ENCODE measurements at regions not wholly inside any gene's neighbourhood (a gene's known extent, or its start where the extent isn't known, plus 50 kb on each side); places are given as distances from the start of the nearest gene placed in this dataset.

- H3K27ac ChIP-seq, result no peak overlapping the region
- no peak for TF ChIP-seq CTCF (IDR thresholded peaks at IDR 0.05)
- no peaks in the 10 kb centered on the region for H3K36me3 ChIP-seq
- no peaks in the 10 kb centered on the region for H3K4me1 ChIP-seq
- no peaks in the 10 kb centered on the region for H3K27me3 ChIP-seq
- no peaks in the 10 kb centered on the region for H3K9me3 ChIP-seq
- H3K4me3 ChIP-seq, result no peak overlapping the region
- intact Hi-C loops (cut with DNase I; ENCODE audit: low total_unique reads), result no loop called here
- no peak for DNase-seq
Measured at GRCh38 chr3:118401887-118402286, 632.8 kb downstream of the IGSF11 start.

DNA sequence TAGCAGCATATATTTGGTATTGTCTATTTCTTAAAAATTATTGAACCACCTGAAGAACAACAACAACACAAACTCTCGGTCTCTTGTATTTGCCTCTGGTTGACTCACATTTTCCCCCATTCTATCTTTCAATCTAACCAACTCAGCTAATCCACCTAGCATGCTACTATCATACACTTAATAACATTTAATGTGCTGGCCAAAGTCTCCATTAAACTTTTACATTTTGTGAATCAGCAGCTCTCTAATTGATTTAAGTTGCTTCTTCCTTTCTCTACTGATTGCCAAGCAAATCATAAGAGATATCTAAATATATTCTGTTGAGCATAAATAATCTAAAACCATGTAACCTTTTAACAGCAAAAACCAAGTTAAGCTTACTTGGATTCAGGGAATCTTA lies 631.7 kb downstream of the IGSF11 start:
- intact Hi-C loops (cut with DNase I; ENCODE audit: low total_unique reads), result no loop called here
- no peaks in the 10 kb centered on the region for H3K36me3 ChIP-seq

GRCh38 chr3:118406562-118406961 lies 628.1 kb downstream of the IGSF11 start:
- H3K4me1 ChIP-seq, result no peaks in the 10 kb centered on the region
- intact Hi-C loops (cut with DNase I; ENCODE audit: low total_unique reads), result no loop called here
- H3K27me3 ChIP-seq, result no peaks in the 10 kb centered on the region
- no peaks in the 10 kb centered on the region for H3K36me3 ChIP-seq
- H3K4me3 ChIP-seq, result no peak overlapping the region
- DNase-seq, result no peak
- no peak overlapping the region for H3K27ac ChIP-seq
- no peak for TF ChIP-seq CTCF (IDR thresholded peaks at IDR 0.05)
- H3K9me3 ChIP-seq, result no peaks in the 10 kb centered on the region

More for the DNA sequence above, 631.7 kb downstream of the IGSF11 start:
- no peaks in the 10 kb centered on the region for H3K9me3 ChIP-seq
- no peak for TF ChIP-seq CTCF (IDR thresholded peaks at IDR 0.05)
- no peak for DNase-seq
- H3K27me3 ChIP-seq, result no peaks in the 10 kb centered on the region
- no peaks in the 10 kb centered on the region for H3K4me1 ChIP-seq
- H3K27ac ChIP-seq, result no peak overlapping the region
- H3K4me3 ChIP-seq, result no peak overlapping the region

DNA sequence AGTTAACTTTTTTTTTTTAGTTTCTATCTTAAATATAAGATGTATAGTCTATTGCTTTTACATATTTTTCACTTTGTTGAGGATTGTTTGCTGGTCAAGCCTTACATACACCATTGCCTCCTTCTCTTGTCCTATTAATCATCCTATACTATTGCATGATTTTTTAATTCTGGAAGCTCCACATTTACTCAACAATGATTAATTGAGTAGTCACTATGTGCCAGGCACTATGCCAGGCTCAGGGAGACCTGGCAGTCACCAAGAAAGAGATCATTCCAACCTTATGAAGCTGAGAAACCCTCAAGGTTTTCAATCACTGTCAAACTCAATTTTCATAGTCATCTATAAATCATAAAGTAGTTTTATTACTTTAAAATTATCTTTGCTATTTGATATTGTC lies 626.2 kb downstream of the IGSF11 start:
- no peaks in the 10 kb centered on the region for H3K9me3 ChIP-seq
- H3K27ac ChIP-seq, result no peak overlapping the region
- no peak for TF ChIP-seq CTCF (IDR thresholded peaks at IDR 0.05)
- no peaks in the 10 kb centered on the region for H3K27me3 ChIP-seq
- no peak overlapping the region for H3K4me3 ChIP-seq
- H3K4me1 ChIP-seq, result no peaks in the 10 kb centered on the region
- intact Hi-C loops (cut with DNase I; ENCODE audit: low total_unique reads), result no loop called here
- DNase-seq, result no peak
- no peaks in the 10 kb centered on the region for H3K36me3 ChIP-seq

DNA sequence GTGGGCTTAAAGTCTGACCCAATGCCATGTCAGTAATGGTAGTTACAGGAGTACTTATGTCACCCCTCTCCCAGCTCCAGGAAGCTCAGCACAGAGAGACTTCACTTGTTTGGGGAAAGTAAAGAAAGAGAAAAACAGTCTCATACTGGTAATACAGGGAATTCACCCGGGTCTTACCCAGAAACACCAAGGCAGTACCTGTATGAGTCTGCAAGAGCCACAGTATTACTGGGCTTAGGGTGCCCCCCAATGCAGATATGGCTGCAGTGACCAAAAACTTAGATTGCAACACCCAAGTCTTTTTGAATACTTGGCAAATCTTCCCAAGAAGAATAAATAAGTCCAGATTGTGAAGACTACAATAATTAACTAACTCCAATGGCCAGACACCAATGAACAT lies 622.1 kb downstream of the IGSF11 start:
- no peak overlapping the region for H3K4me3 ChIP-seq
- H3K27ac ChIP-seq, result no peak overlapping the region
- no peak for DNase-seq
- TF ChIP-seq CTCF (IDR thresholded peaks at IDR 0.05), result no peak
- H3K27me3 ChIP-seq, result no peaks in the 10 kb centered on the region
- no peaks in the 10 kb centered on the region for H3K9me3 ChIP-seq
- H3K36me3 ChIP-seq, result no peaks in the 10 kb centered on the region
- H3K4me1 ChIP-seq, result no peaks in the 10 kb centered on the region
- intact Hi-C loops (cut with DNase I; ENCODE audit: low total_unique reads), result no loop called here

- H3K27me3 ChIP-seq, result no peaks in the 10 kb centered on the region
- intact Hi-C loops (cut with DNase I; ENCODE audit: low total_unique reads), result no loop called here
Measured at GRCh38 chr3:118425272-118425837, 609.3 kb downstream of the IGSF11 start.

More at GRCh38 chr3:118425272-118425837, 609.3 kb downstream of the IGSF11 start:
- H3K36me3 ChIP-seq, result no peaks in the 10 kb centered on the region
- no peaks in the 10 kb centered on the region for H3K9me3 ChIP-seq
- H3K4me1 ChIP-seq, result no peaks in the 10 kb centered on the region
- no peak for DNase-seq
- no peak for TF ChIP-seq CTCF (IDR thresholded peaks at IDR 0.05)
- H3K4me3 ChIP-seq, result no peak overlapping the region
- no peak overlapping the region for H3K27ac ChIP-seq
